H1 (cell line): ENCODE measurements at regions not wholly inside any gene's neighbourhood (a gene's known extent, or its start where the extent isn't known, plus 50 kb on each side); places are given as distances from the start of the nearest gene placed in this dataset.
"Not testable (repeated sequence)": the region's sequence is repeated elsewhere in the genome, so short reads cannot be mapped to it uniquely, and the experiment has no call there.

Experiments used
- CTCF ChIA-PET: fragments of 300-600 bp; sonication (Branson Sonifier 250); formaldehyde crosslinking; loops from one replicate; lab custom pipeline; 2021; ENCODE audit not compliant: partially characterized antibody; lab: Charles Lee
- POLR2A ChIA-PET: fragments of 300-600 bp; sonication (Branson Sonifier 250); formaldehyde crosslinking; loops from one replicate; lab custom pipeline; 2021; ENCODE audit warnings: inconsistent platforms; ENCODE audit not compliant: partially characterized antibody; lab: Charles Lee
- DNase-seq, 2 experiments: peaks; one replicate each; pipeline versions ENCODE4 v3.0.0 to v3.0.0-alpha.2; 2010 to 2022; ENCODE audit warnings: low spot score in 2 of 2, low read depth in 1 of 2, mixed read lengths in 1 of 2
- FAIRE-seq: peaks from 2 replicates; lab custom pipeline; 2011; peaks lifted over from hg19 to GRCh38; lab: Jason Lieb, UNC
- H2AFZ ChIP-seq: 2 replicates; pipeline ENCODE4 v1.8.1; 2012; ENCODE audit warnings: low read length, inconsistent platforms
- H2AK5ac ChIP-seq: 2 replicates; pipeline ENCODE4 v1.6.1; 2013; ENCODE audit warnings: low read depth, low read length
- H2BK120ac ChIP-seq: replicated peaks from 2 replicates; pipeline ENCODE3; 2013; ENCODE audit warnings: low read depth, low read length, inconsistent platforms
- H2BK12ac ChIP-seq: 2 replicates; pipeline ENCODE4 v1.6.1; 2013; ENCODE audit warnings: low read depth, low read length
- H2BK15ac ChIP-seq: 2 replicates; pipeline ENCODE4 v1.6.1; 2013; ENCODE audit warnings: low read length
- H2BK20ac ChIP-seq: 2 replicates; pipeline ENCODE4 v1.6.1; 2013; ENCODE audit warnings: low read length
- H2BK5ac ChIP-seq: 2 replicates; pipeline ENCODE4 v1.6.1; 2013; ENCODE audit warnings: low read depth, low read length
- H3K14ac ChIP-seq: 2 replicates; pipeline ENCODE4 v1.6.1; 2013; ENCODE audit warnings: inconsistent platforms; ENCODE audit not compliant: insufficient read length
- H3K18ac ChIP-seq: 2 replicates; pipeline ENCODE4 v1.6.1; 2013; ENCODE audit warnings: low read length; ENCODE audit errors: extremely low read depth
- H3K23ac ChIP-seq: 2 replicates; pipeline ENCODE4 v1.6.1; 2013; ENCODE audit warnings: inconsistent platforms; ENCODE audit not compliant: insufficient read length
- H3K23me2 ChIP-seq: 2 replicates; pipeline ENCODE4 v1.6.1; 2013; ENCODE audit warnings: low read depth, low read length
- H3K27ac ChIP-seq: 2 replicates; pipeline ENCODE4 v1.6.1; 2011; ENCODE audit warnings: low read depth, low read length, inconsistent platforms
- H3K27me3 ChIP-seq, 4 experiments: replicated peaks in 1 of 4; 1 replicate in 1 of 4; 2 replicates in 3 of 4; pipeline versions ENCODE4 v1.6.1 to v1.8.1; 2011 to 2013; ENCODE audit warnings: low read length in 3 of 4, mild to moderate bottlenecking in 3 of 4, inconsistent platforms in 2 of 4, mixed read lengths in 2 of 4, moderate library complexity in 1 of 4; ENCODE audit not compliant: control insufficient read depth in 3 of 4, insufficient read depth in 3 of 4; ENCODE audit errors: extremely low read depth in 1 of 4
- H3K36me3 ChIP-seq, 4 experiments: 2 replicates each; pipeline versions ENCODE4 v1.6.1 to v1.8.1; 2011 to 2013; ENCODE audit warnings: mild to moderate bottlenecking in 4 of 4, low read length in 3 of 4, moderate library complexity in 2 of 4, control low read depth in 1 of 4, inconsistent platforms in 1 of 4; ENCODE audit not compliant: insufficient read depth in 4 of 4, control insufficient read depth in 2 of 4
- H3K4ac ChIP-seq: replicated peaks from 2 replicates; pipeline ENCODE3; 2013; ENCODE audit warnings: low read length, low read depth, mixed read lengths, inconsistent platforms; ENCODE audit not compliant: insufficient read length
- H3K4me1 ChIP-seq, 4 experiments: replicated peaks in 1 of 4; 1 replicate in 1 of 4; 2 replicates in 3 of 4; pipeline versions ENCODE4 v1.6.1 to v1.8.1; 2011 to 2013; ENCODE audit warnings: low read length in 3 of 4, inconsistent platforms in 2 of 4, mixed read lengths in 1 of 4; ENCODE audit not compliant: insufficient read depth in 4 of 4, control insufficient read depth in 3 of 4
- H3K4me2 ChIP-seq, 2 experiments: 2 replicates each; pipeline versions ENCODE4 v1.6.1 to v1.8.1; 2011 to 2013; ENCODE audit warnings: low read depth in 2 of 2, low read length in 2 of 2, control low read depth in 1 of 2, inconsistent platforms in 1 of 2, mild to moderate bottlenecking in 1 of 2; ENCODE audit not compliant: insufficient read depth in 1 of 2
- H3K4me3 ChIP-seq, 4 experiments: fragments of 200-600, 300-600 bp in 1 of 4; sonication (generic), shearing (Covaris generic), sonication (Bioruptor Twin) in 1 of 4; 2 replicates each; pipeline versions ENCODE4 v1.5.1 to v1.8.1; 2011 to 2016; ENCODE audit warnings: low read length in 4 of 4, low read depth in 3 of 4, control low read depth in 2 of 4, inconsistent platforms in 2 of 4, mild to moderate bottlenecking in 2 of 4, mixed read lengths in 1 of 4, moderate library complexity in 1 of 4; ENCODE audit not compliant: insufficient read depth in 2 of 4; ENCODE audit errors: extremely low read depth in 1 of 4
- H3K56ac ChIP-seq: replicated peaks from 2 replicates; pipeline ENCODE3; 2013; ENCODE audit warnings: low read depth, mild to moderate bottlenecking, mixed read lengths, low read length, inconsistent platforms; ENCODE audit not compliant: insufficient read length
- H3K79me1 ChIP-seq: 2 replicates; pipeline ENCODE4 v1.6.1; 2013; ENCODE audit warnings: low read depth, low read length, control low read depth
- H3K79me2 ChIP-seq, 2 experiments: 2 replicates each; pipeline versions ENCODE4 v1.6.1 to v1.8.1; 2012 to 2013; ENCODE audit warnings: low read length in 2 of 2, mild to moderate bottlenecking in 2 of 2, inconsistent platforms in 1 of 2; ENCODE audit not compliant: insufficient read depth in 2 of 2, control insufficient read depth in 1 of 2
- H3K9ac ChIP-seq, 4 experiments: replicated peaks in 1 of 4; 1 replicate in 1 of 4; 2 replicates in 3 of 4; pipeline versions ENCODE4 v1.6.1 to v1.8.1; 2011 to 2013; ENCODE audit warnings: low read depth in 3 of 4, low read length in 3 of 4, control low read depth in 2 of 4, mild to moderate bottlenecking in 2 of 4, moderate library complexity in 2 of 4, inconsistent platforms in 1 of 4; ENCODE audit errors: extremely low read depth in 1 of 4
- H3K9me3 ChIP-seq, 2 experiments: 2 replicates each; pipeline versions ENCODE4 v1.6.1 to v1.8.1; 2012 to 2013; ENCODE audit warnings: mild to moderate bottlenecking in 2 of 2, moderate library complexity in 2 of 2, control low read depth in 1 of 2, inconsistent platforms in 1 of 2, low read depth in 1 of 2, low read length in 1 of 2, mixed read lengths in 1 of 2; ENCODE audit not compliant: insufficient read depth in 2 of 2
- H4K20me1 ChIP-seq, 2 experiments: replicated peaks in 1 of 2; 2 replicates each; pipeline versions ENCODE3 to v1.8.1; 2011 to 2013; ENCODE audit warnings: inconsistent platforms in 2 of 2, low read length in 2 of 2, mild to moderate bottlenecking in 1 of 2; ENCODE audit not compliant: insufficient read depth in 2 of 2, control insufficient read depth in 1 of 2
- H4K5ac ChIP-seq: 2 replicates; pipeline ENCODE4 v1.6.1; 2013; ENCODE audit warnings: low read length, low read depth, mixed read lengths, inconsistent platforms; ENCODE audit not compliant: insufficient read length
- H4K8ac ChIP-seq: 2 replicates; pipeline ENCODE4 v1.8.0; 2013; ENCODE audit warnings: mild to moderate bottlenecking, moderate library complexity, low read length, inconsistent platforms; ENCODE audit not compliant: insufficient read depth; ENCODE audit errors: extremely low read depth
- H4K91ac ChIP-seq: replicated peaks from 2 replicates; pipeline ENCODE3; 2013; ENCODE audit warnings: low read length, mixed read lengths, inconsistent platforms; ENCODE audit not compliant: insufficient read length
- FOSL1 ChIP-seq: IDR thresholded peaks from 2 replicates; pipeline ENCODE4 v1.6.1; 2011; ENCODE audit warnings: mild to moderate bottlenecking, low read depth, low read length, moderate library complexity; ENCODE audit not compliant: insufficient read depth
- WGBS, 2 experiments: shearing (Covaris generic) in 1 of 2; methylation state at CpG; one replicate each; pipeline versions ENCODE4 v1.1.6 to v1.1.7; 2013 to 2015; ENCODE audit warnings: low lambda C conversion rate in 2 of 2, mixed read lengths in 2 of 2, inconsistent platforms in 1 of 2, low coverage in 1 of 2, missing lambda C conversion rate in 1 of 2; ENCODE audit not compliant: insufficient replicate concordance in 2 of 2, insufficient coverage in 1 of 2, insufficient read length in 1 of 2; ENCODE audit errors: extremely low coverage in 1 of 2, missing lambda C conversion rate in 1 of 2; 5-methylcytosine and 5-hydroxymethylcytosine counted together

GRCh38 chrX:116321711-116322110, 114.7 kb upstream of the SLC6A14 start (continued):
- no peak for TF ChIP-seq FOSL1

DNA sequence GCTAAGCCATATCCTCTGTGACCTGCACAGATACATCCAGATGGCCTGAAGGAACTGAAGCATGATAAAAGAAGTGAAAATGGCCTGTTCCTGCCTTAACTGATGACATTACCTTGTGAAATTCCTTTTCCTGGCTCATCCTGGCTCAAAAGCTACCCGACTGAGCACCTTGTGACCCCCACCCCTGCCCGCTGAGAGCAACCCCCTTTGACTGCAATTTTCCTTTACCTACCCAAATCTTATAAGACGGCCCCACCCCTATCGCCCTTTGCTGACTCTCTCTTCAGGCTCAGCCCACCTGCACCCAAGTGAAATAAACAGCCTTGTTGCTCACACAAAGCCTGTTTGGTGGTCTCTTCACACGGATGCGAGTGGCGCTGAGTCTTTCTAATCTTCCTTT, 104.4 kb upstream of the SLC6A14 start:
- H4K5ac ChIP-seq, H2BK15ac ChIP-seq, H3K56ac ChIP-seq, H3K23ac ChIP-seq, H3K18ac ChIP-seq, POLR2A ChIA-PET, H3K4me1 ChIP-seq, H4K91ac ChIP-seq, H2BK20ac ChIP-seq, DNase-seq, CTCF ChIA-PET, H2BK5ac ChIP-seq, H3K27me3 ChIP-seq, H3K14ac ChIP-seq, H2AK5ac ChIP-seq, H3K79me1 ChIP-seq, H3K79me2 ChIP-seq, H2BK12ac ChIP-seq, H3K9me3 ChIP-seq, H3K4ac ChIP-seq, H2BK120ac ChIP-seq, H4K8ac ChIP-seq, H3K27ac ChIP-seq, H4K20me1 ChIP-seq, H2AFZ ChIP-seq, H3K9ac ChIP-seq, H3K4me2 ChIP-seq, FAIRE-seq, H3K36me3 ChIP-seq, H3K23me2 ChIP-seq, H3K4me3 ChIP-seq: not testable (repeated sequence)
- 90% methylated on average over 5 of the region's 7 CpGs; no CpG with 5 or more reads in 1 of the 2 experiments for WGBS, 2 experiments
